ENCODE measurements at regions not wholly inside any gene's neighbourhood (a gene's known extent, or its start where the extent isn't known, plus 50 kb on each side); places are given as distances from the start of the nearest gene placed in this dataset.

- no peak overlapping the region for H3K27ac ChIP-seq (ENCODE audit: low read depth, low read length)
- 68 to 78% (median 72%) methylated on average over 6 of the region's 6 CpGs for WGBS, 3 donors
Measured at GRCh38 chr20:19807946-19808330, 49.9 kb downstream of the RIN2 start.

GRCh38 chr20:19808498-19808897, 50.4 kb downstream of the RIN2 start:
- H3K27ac ChIP-seq (ENCODE audit: low read depth, low read length) = no peak overlapping the region
- WGBS, 3 donors = 91 to 95% (median 94%) methylated on average over 8 of the region's 8 CpGs

DNA sequence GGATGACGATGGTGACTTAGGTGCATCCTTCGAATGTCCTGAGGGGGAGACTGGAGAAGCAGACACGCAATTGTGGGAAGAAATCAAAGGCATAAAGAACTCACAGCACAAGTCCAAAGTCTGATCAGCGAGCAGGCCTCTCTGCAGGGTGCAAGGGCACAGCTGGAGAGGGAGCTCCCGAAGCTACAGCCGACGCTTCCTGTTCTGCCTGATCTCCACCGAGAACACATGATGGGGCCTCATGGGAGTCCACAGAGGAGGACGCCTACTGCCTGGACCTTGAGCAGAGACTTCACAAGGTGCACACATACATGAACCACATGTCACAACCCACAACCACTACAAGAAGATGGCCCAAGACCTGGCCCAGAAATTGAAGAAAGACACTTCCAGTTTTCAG, 51.4 kb downstream of the RIN2 start:
- WGBS, 3 donors = 88 to 94% (median 90%) methylated on average over 9 of the region's 9 CpGs
- H3K27ac ChIP-seq (ENCODE audit: low read depth, low read length) = no peak overlapping the region

GRCh38 chr20:19811231-19811630, 53.2 kb downstream of the RIN2 start:
- WGBS, 3 donors = 89 to 90% (median 90%) methylated on average over 6 to 8 of the region's 8 CpGs
- no peak overlapping the region for H3K27ac ChIP-seq (ENCODE audit: low read depth, low read length)

GRCh38 chr20:19812056-19812455, 54.0 kb downstream of the RIN2 start:
- WGBS, 3 donors = 89 to 94% (median 93%) methylated on average over 1 of the region's 1 CpG
- H3K27ac ChIP-seq (ENCODE audit: low read depth, low read length) = no peak overlapping the region

- H3K27ac ChIP-seq (ENCODE audit: low read depth, low read length) = no peak overlapping the region
- 73 to 91% (median 80%) methylated on average over 1 of the region's 1 CpG for WGBS, 3 donors
Measured at GRCh38 chr20:19812696-19813095, 54.6 kb downstream of the RIN2 start.

- 49 to 82% (median 70%) methylated on average over 9 of the region's 9 CpGs for WGBS, 3 donors
Measured at GRCh38 chr20:19813846-19814640, 56.0 kb downstream of the RIN2 start.

DNA sequence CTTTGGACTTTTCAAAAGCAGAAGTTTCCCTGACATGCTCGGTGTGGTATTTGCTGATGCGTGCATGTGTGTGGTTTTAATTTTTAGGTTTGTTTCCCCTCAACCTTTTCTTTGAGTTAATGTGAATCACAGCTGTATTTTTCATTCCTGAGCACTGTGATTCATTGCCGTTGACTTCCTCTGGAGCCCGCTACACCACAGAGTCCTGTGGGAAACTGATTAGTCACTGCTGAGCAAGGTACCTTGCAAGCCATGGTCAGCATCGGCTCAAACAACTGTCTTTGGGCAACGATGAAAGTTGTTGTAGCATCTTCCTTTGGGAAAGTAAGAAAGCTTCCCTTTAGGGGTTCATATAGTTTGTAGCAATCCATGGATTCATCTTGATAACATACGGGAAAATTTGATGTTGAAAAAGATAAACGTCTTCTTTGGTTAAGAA, 57.5 kb downstream of the RIN2 start:
- 16 to 54% (median 19%) methylated on average over 8 of the region's 8 CpGs for WGBS, 3 donors
- no peak overlapping the region for H3K27ac ChIP-seq (ENCODE audit: low read depth, low read length)

More at GRCh38 chr20:19813846-19814640, 56.0 kb downstream of the RIN2 start:
- H3K27ac ChIP-seq (ENCODE audit: low read depth, low read length) = no peak overlapping the region

DNA sequence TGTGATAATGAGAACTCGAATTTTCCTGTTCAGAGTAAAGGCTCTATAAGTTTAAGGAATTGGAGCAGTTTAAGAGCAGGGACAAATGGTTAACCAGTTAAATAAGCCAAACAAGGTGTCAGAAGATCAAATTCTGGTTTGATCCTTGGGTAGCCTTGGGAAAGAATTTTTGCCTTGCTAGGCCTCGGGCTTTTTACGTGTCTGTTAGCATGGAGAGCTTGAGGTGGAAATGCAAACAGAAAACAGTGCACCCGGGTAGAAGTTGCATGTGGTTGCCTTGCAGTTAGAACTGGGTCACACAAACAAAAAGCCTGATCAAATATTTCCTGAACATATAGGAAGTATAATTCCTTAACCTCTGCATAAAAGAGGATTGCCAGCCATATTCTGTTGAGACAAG, 58.3 kb downstream of the RIN2 start:
- WGBS, 3 donors = 50 to 74% (median 69%) methylated on average over 4 of the region's 4 CpGs
- no peak overlapping the region for H3K27ac ChIP-seq (ENCODE audit: low read depth, low read length)

GRCh38 chr20:19817017-19817416, 59.0 kb downstream of the RIN2 start:
- WGBS, 3 donors = 76 to 90% (median 80%) methylated on average over 5 of the region's 5 CpGs
- no peak overlapping the region for H3K27ac ChIP-seq (ENCODE audit: low read depth, low read length)

- 70 to 90% (median 88%) methylated on average over 1 of the region's 1 CpG for WGBS, 3 donors
- H3K27ac ChIP-seq (ENCODE audit: low read depth, low read length) = no peak overlapping the region
Measured at GRCh38 chr20:19819149-19819548, 61.1 kb downstream of the RIN2 start.

- 81 to 89% (median 83%) methylated on average over 4 of the region's 4 CpGs for WGBS, 3 donors
- no peak overlapping the region for H3K27ac ChIP-seq (ENCODE audit: low read depth, low read length)
Measured at GRCh38 chr20:19820555-19821211, 62.6 kb downstream of the RIN2 start.

- WGBS, 3 donors = 86 to 90% (median 89%) methylated on average over 3 of the region's 3 CpGs
- no peak overlapping the region for H3K27ac ChIP-seq (ENCODE audit: low read depth, low read length)
Measured at GRCh38 chr20:19821606-19822005, 63.5 kb downstream of the RIN2 start.

DNA sequence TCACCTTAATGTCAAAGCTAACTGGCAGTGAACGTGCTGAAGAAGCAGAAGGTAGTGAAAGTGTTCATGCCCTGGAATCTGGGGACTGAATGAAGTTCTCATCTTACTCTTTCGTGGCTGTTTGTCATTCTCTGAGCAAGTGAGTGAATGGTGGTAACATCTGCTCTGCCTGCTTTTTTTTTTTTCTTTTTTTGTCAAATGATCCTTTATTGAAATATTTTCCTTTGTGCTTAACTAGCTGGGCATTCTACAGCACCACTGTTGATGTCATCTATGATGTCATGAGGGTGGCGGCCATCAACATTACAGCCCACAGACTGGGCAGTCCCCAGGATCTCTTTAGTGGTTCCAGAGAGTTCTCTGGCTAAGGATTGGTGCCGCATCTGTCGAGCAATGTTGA, 65.2 kb downstream of the RIN2 start:
- no peak overlapping the region for H3K27ac ChIP-seq (ENCODE audit: low read depth, low read length)
- 83 to 87% (median 85%) methylated on average over 5 of the region's 5 CpGs for WGBS, 3 donors

GRCh38 chr20:19823971-19824370, 65.9 kb downstream of the RIN2 start:
- H3K27ac ChIP-seq (ENCODE audit: low read depth, low read length) = no peak overlapping the region
- 64 to 83% (median 69%) methylated on average over 10 of the region's 10 CpGs for WGBS, 3 donors

DNA sequence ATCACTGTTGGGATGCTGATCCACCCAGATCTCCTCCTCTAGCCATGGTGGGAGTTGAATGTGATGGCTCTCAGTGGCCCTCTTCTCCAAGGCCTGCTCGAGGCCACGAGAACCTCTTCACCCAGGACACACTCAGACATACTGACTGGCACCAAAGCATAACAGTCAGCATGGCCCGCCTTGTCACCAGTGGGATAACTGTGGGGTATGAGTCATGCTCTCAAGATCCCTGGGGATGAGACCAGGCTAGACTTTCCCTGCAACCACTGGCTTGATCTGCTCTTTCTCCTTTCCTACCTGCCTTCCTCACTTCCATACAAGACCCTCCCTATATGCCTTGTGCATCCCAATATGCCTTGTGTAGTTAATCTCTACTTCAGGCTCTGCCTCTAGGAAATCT, 66.8 kb downstream of the RIN2 start:
- 95 to 100% (median 96%) methylated on average over 3 of the region's 3 CpGs for WGBS, 3 donors
- H3K27ac ChIP-seq (ENCODE audit: low read depth, low read length) = no peak overlapping the region

DNA sequence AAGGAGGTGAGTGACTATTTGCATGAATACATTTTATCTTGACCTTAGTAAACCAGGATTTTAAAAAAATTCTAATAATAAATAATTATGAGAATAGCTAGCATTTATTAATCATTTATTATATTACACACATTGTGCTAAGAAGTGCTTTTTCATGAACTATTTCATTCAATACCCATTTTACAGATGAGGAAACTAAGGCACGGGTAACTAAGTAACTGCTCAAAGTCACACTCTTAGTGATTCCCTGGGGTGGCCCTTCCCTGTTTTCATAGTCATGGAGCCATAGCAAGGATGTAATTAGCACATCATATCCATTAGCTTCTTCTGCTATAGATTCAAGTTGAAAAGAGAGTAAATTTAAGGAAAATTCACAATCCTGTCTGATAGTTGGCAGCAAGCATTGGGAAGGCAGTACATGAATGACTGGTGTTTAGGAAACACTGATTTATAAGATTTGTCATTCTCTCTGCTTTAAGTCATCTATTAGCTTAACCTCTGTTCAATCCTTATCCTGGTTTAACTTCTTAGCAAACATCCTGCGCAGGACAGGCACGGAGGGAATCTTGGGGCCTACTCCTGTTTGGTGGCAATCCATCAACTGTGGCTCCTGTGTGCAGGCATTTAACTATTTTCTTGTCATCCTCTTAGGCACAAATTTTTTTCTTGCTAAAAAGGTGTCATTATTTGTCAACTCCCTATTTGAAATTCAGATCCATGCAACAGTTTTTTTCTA, 68.3 kb downstream of the RIN2 start:
- no peak overlapping the region for H3K27ac ChIP-seq (ENCODE audit: low read depth, low read length)
- 84 to 92% (median 91%) methylated on average over 3 of the region's 3 CpGs for WGBS, 3 donors

DNA sequence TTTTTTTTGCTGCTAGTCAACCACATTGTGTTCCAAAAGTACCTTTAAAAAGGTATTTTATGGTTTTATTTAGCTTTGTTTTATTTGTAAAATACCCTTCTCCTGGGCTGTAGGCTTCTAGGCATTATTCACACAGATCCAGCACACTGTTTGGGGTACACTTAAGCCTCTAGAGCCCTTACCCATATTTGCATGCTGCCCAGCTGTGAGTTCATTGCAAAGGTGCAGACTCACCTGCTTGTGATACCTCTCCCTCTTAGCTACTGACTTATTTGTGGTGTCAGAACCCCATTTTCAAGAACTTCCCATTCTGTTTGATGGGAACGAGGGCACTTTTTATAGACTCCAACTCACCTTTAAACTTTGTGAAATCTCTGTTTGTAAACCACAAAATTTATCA, 69.8 kb downstream of the RIN2 start:
- no peak overlapping the region for H3K27ac ChIP-seq (ENCODE audit: low read depth, low read length)
- WGBS, 3 donors = 44 to 88% (median 66%) methylated on average over 1 of the region's 1 CpG

- no peak overlapping the region for H3K27ac ChIP-seq (ENCODE audit: low read depth, low read length)
- WGBS, 3 donors = 47 to 77% (median 49%) methylated on average over 4 of the region's 4 CpGs
Measured at GRCh38 chr20:19828232-19828631, 70.2 kb downstream of the RIN2 start.

Measured in adipose tissue (tissue), 3 donors.